Skeletal muscle satellite cell (primary cell): ENCODE measurements at regions not wholly inside any gene's neighbourhood (a gene's known extent, or its start where the extent isn't known, plus 50 kb on each side); places are given as distances from the start of the nearest gene placed in this dataset.

Source experiments
- H3K27me3 ChIP-seq: 2 replicates; pipeline ENCODE4 v1.7.0; 2013; ENCODE audit warnings: low read length; ENCODE audit not compliant: control insufficient read depth, insufficient read depth
- H3K36me3 ChIP-seq: 2 replicates; pipeline ENCODE4 v1.7.0; 2013; ENCODE audit warnings: mild to moderate bottlenecking, control low read depth, low read length; ENCODE audit not compliant: insufficient read depth
- H3K4me1 ChIP-seq: 2 replicates; pipeline ENCODE4 v1.7.0; 2013; ENCODE audit warnings: low read length; ENCODE audit not compliant: control insufficient read depth, insufficient read depth
- H3K4me2 ChIP-seq: 2 replicates; pipeline ENCODE4 v1.7.0; 2013; ENCODE audit warnings: mild to moderate bottlenecking, low read length
- H3K4me3 ChIP-seq: 2 replicates; pipeline ENCODE4 v1.7.0; 2013; ENCODE audit warnings: low read length
- H3K9ac ChIP-seq: 2 replicates; pipeline ENCODE4 v1.7.0; 2013; ENCODE audit warnings: mild to moderate bottlenecking, low read depth, low read length, moderate library complexity
- H3K9me3 ChIP-seq: replicated peaks from 2 replicates; pipeline ENCODE4 v1.7.0; 2013; ENCODE audit warnings: mild to moderate bottlenecking, control low read depth, low read length

GRCh38 chr10:3549118-3549517, 235.9 kb downstream of the KLF6 start:
- Histone ChIP-seq H3K4me2 (no peak overlapping the region), H3K27me3 (no peaks in the 10 kb centered on the region), H3K9ac (no peak overlapping the region), H3K9me3 (peaks cover 4% of the 10 kb centered on the region), H3K4me1 (peaks cover 15% of the 10 kb centered on the region), H3K4me3 (no peak overlapping the region), H3K36me3 (no peaks in the 10 kb centered on the region)

GRCh38 chr10:3548702-3549101, 236.3 kb downstream of the KLF6 start:
- peaks cover 4% of the 10 kb centered on the region for H3K9me3 ChIP-seq
- H3K9ac ChIP-seq, result no peak overlapping the region
- H3K4me3 ChIP-seq, result no peak overlapping the region
- no peaks in the 10 kb centered on the region for H3K27me3 ChIP-seq
- H3K36me3 ChIP-seq, result no peaks in the 10 kb centered on the region
- no peak overlapping the region for H3K4me2 ChIP-seq
- H3K4me1 ChIP-seq, result peaks cover 15% of the 10 kb centered on the region

GRCh38 chr10:3548076-3548475, 236.9 kb downstream of the KLF6 start:
- H3K4me1 ChIP-seq, result peaks cover 15% of the 10 kb centered on the region
- H3K4me3 ChIP-seq, result no peak overlapping the region
- H3K36me3 ChIP-seq, result no peaks in the 10 kb centered on the region
- H3K9me3 ChIP-seq, result peaks cover 4% of the 10 kb centered on the region
- no peak overlapping the region for H3K9ac ChIP-seq
- no peaks in the 10 kb centered on the region for H3K27me3 ChIP-seq
- no peak overlapping the region for H3K4me2 ChIP-seq

- Histone ChIP-seq H3K4me2 (no peak overlapping the region), H3K4me3 (no peak overlapping the region), H3K9me3 (peaks cover 4% of the 10 kb centered on the region), H3K36me3 (no peaks in the 10 kb centered on the region), H3K27me3 (no peaks in the 10 kb centered on the region), H3K4me1 (peaks cover 27% of the 10 kb centered on the region), H3K9ac (no peak overlapping the region)
Observed at GRCh38 chr10:3544561-3544960, 240.4 kb downstream of the KLF6 start.

- Histone ChIP-seq H3K4me2 (peak overlapping the region; percentile 37), H3K9me3 (no peaks in the 10 kb centered on the region), H3K36me3 (no peaks in the 10 kb centered on the region), H3K9ac (peak overlapping the region; percentile 29), H3K27me3 (no peaks in the 10 kb centered on the region), H3K4me3 (no peak overlapping the region), H3K4me1 (peaks cover 29% of the 10 kb centered on the region)
Observed at GRCh38 chr10:3542185-3542611, 242.8 kb downstream of the KLF6 start.

GRCh38 chr10:3539696-3540383, 245.2 kb downstream of the KLF6 start:
- no peak overlapping the region for H3K4me3 ChIP-seq
- H3K9me3 ChIP-seq, result no peaks in the 10 kb centered on the region
- H3K36me3 ChIP-seq, result no peaks in the 10 kb centered on the region
- peaks cover 29% of the 10 kb centered on the region for H3K4me1 ChIP-seq
- no peaks in the 10 kb centered on the region for H3K27me3 ChIP-seq
- peak overlapping the region; percentile 72 for H3K9ac ChIP-seq
- no peak overlapping the region for H3K4me2 ChIP-seq

GRCh38 chr10:3538656-3539531, 246.1 kb downstream of the KLF6 start:
- Histone ChIP-seq H3K27me3 (no peaks in the 10 kb centered on the region), H3K4me1 (peaks cover 29% of the 10 kb centered on the region), H3K36me3 (no peaks in the 10 kb centered on the region), H3K9me3 (no peaks in the 10 kb centered on the region), H3K9ac (peak overlapping the region; percentile 72), H3K4me2 (peak overlapping the region; percentile 72), H3K4me3 (peak overlapping the region; percentile 50)

GRCh38 chr10:3538291-3538655, 246.7 kb downstream of the KLF6 start:
- peak overlapping the region; percentile 72 for H3K4me2 ChIP-seq
- H3K4me3 ChIP-seq, result peak overlapping the region; percentile 50
- H3K9me3 ChIP-seq, result no peaks in the 10 kb centered on the region
- peaks cover 29% of the 10 kb centered on the region for H3K4me1 ChIP-seq
- no peaks in the 10 kb centered on the region for H3K36me3 ChIP-seq
- peak overlapping the region; percentile 72 for H3K9ac ChIP-seq
- no peaks in the 10 kb centered on the region for H3K27me3 ChIP-seq

- H3K36me3 ChIP-seq, result no peaks in the 10 kb centered on the region
- H3K9me3 ChIP-seq, result no peaks in the 10 kb centered on the region
- no peak overlapping the region for H3K9ac ChIP-seq
- peaks cover 32% of the 10 kb centered on the region for H3K4me1 ChIP-seq
- H3K4me2 ChIP-seq, result no peak overlapping the region
- H3K4me3 ChIP-seq, result no peak overlapping the region
- no peaks in the 10 kb centered on the region for H3K27me3 ChIP-seq
Observed at GRCh38 chr10:3537518-3537917, 247.5 kb downstream of the KLF6 start.

- no peak overlapping the region for H3K4me2 ChIP-seq
- peaks cover 21% of the 10 kb centered on the region for H3K4me1 ChIP-seq
- no peak overlapping the region for H3K4me3 ChIP-seq
- no peaks in the 10 kb centered on the region for H3K9me3 ChIP-seq
- no peaks in the 10 kb centered on the region for H3K27me3 ChIP-seq
- H3K9ac ChIP-seq, result no peak overlapping the region
- no peaks in the 10 kb centered on the region for H3K36me3 ChIP-seq
Observed at GRCh38 chr10:3535001-3535400, 250.0 kb downstream of the KLF6 start.

- H3K9me3 ChIP-seq, result no peaks in the 10 kb centered on the region
- H3K4me2 ChIP-seq, result no peak overlapping the region
- H3K4me3 ChIP-seq, result no peak overlapping the region
- H3K27me3 ChIP-seq, result no peaks in the 10 kb centered on the region
- no peaks in the 10 kb centered on the region for H3K36me3 ChIP-seq
- H3K9ac ChIP-seq, result no peak overlapping the region
- H3K4me1 ChIP-seq, result peaks cover 20% of the 10 kb centered on the region
Observed at GRCh38 chr10:3534433-3534832, 250.6 kb downstream of the KLF6 start.
